ENCODE measurements at regions not wholly inside any gene's neighbourhood (a gene's known extent, or its start where the extent isn't known, plus 50 kb on each side); places are given as distances from the start of the nearest gene placed in this dataset.

DNA sequence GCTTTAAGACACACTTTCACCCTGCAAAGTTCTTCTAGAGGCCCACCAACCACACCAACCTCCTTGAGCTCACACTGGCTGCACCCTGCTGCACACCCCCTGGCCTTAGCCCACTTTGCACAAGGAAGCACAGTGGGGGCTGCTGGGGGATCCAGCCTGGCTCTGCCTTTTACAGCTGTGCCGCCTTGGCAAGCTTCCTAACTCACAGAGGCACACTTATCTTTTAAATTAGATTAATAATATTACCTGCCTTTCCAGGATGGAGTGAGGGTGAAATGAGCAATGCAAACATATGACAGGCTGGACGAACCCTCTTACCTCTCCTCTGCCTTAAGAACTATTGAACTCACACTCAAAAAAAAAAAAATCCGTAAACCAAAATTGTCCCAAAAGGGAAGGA, 715.8 kb upstream of the ID2 start (continued):
- TF ChIP-seq YY1 (IDR thresholded peaks at IDR 0.05; ENCODE audit: extremely low read depth, insufficient replicate concordance, low read depth, low read length) (no peak), REST (IDR thresholded peaks at IDR 0.05; ENCODE audit: low read depth) (no peak), TCF7L2 (IDR thresholded peaks at IDR 0.05; ENCODE audit: borderline replicate concordance, extremely low read depth, insufficient read depth, insufficient read length) (no peak), ELF1 (IDR thresholded peaks at IDR 0.05; ENCODE audit: borderline replicate concordance, low read depth) (no peak), FOSL1 (IDR thresholded peaks at IDR 0.05; ENCODE audit: low read depth) (no peak), SIN3A (IDR thresholded peaks at IDR 0.05; ENCODE audit: low read depth) (no peak), POLR2A (IDR thresholded peaks at IDR 0.05; ENCODE audit: borderline replicate concordance, extremely low read depth, insufficient read depth, insufficient read length) (no peak)
- TF ChIP-seq, protein P1, sequence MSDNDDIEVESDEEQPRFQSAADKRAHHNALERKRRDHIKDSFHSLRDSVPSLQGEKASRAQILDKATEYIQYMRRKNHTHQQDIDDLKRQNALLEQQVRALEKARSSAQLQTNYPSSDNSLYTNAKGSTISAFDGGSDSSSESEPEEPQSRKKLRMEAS (IDR thresholded peaks at IDR 0.05) = no peak

DNA sequence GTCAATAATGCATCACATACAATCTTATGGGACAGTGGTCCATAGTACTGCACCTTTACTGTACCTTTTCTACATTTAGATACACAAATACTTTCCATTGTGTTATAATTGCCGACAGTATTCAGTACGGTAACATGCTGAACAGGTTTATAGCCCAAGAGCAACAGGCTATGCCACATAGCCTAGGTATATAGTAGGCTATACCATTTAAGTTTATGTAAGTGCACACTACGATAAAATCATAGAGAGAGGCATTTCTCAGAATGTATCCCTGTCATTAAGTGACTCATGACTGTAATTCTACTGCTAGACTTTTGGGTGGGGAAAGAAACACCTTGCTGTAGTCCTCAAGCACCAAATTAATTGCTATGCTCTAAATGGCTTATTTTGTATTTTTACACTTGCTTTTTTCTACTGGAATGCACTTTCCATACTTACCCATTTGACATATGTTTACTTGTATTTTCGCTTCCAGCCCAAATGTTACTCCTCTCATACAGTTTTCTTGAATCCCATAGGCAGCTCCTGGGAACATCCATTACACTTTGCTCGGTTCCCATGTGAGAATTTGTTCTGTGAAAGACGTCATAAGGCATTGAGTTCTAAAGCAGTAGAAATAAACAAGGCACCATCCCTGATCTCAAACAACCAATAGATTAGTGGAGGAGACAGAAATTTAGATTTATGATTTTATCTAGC, 714.0 kb upstream of the ID2 start:
- Histone ChIP-seq H3K4me3 (replicated peaks in 1 of 2; ENCODE audit: low read depth in 1 of 2, low read length in 2 of 2) (no peak overlapping the region), H3K27ac (ENCODE audit: low read depth, low read length) (no peak overlapping the region), H3K9me2 (ENCODE audit: insufficient read depth) (no peaks in the 10 kb centered on the region), H4K20me1 (ENCODE audit: insufficient read depth) (no peaks in the 10 kb centered on the region), H3K79me2 (ENCODE audit: insufficient read depth, low read length) (no peaks in the 10 kb centered on the region), H3K4me1 (ENCODE audit: control insufficient read depth in 1 of 2, insufficient read depth in 2 of 2, low read length in 2 of 2) (no peaks in the 10 kb centered on the region), H3K27me3 (ENCODE audit: insufficient read depth, low read length) (peaks cover 48% of the 10 kb centered on the region), H3K4me2 (ENCODE audit: low read length) (no peak overlapping the region), H2AFZ (ENCODE audit: low read depth, low read length, poor library complexity, severe bottlenecking) (no peak overlapping the region), H3K9ac (ENCODE audit: low read length) (no peak overlapping the region), H3K36me3 (ENCODE audit: control insufficient read depth in 1 of 2, insufficient read depth in 2 of 2, low read length in 2 of 2) (no peaks in the 10 kb centered on the region), H3K9me3 (ENCODE audit: control insufficient read depth in 1 of 2, insufficient read depth in 1 of 2, low read depth in 1 of 2, low read length in 2 of 2) (no peaks in the 10 kb centered on the region)
- ChIA-PET POLR2A (no interaction called here), CTCF (no interaction called here), RAD21 (ENCODE audit: low non-redundant PET in 1 of 2, low total read pairs in 2 of 2, uncharacterized antibody in 2 of 2, unreplicated experiment in 2 of 2) (no interaction called here)
- no peak for ATAC-seq
- intact Hi-C loops (cut with micrococcal nuclease) = no loop called here
- BruUV-seq (replicated peaks) = no TSS peak
- DNase-seq (ENCODE audit: low read depth, low spot score) = no peak
- TF ChIP-seq SP1 (IDR thresholded peaks at IDR 0.05; ENCODE audit: low read depth) = no peak
- no peak for TF ChIP-seq JUND (IDR thresholded peaks at IDR 0.05)
- TF ChIP-seq SRF (IDR thresholded peaks at IDR 0.05; ENCODE audit: low read depth) = no peak
- no peak for TF ChIP-seq REST (IDR thresholded peaks at IDR 0.05; ENCODE audit: low read depth)
- TF ChIP-seq, protein P2, sequence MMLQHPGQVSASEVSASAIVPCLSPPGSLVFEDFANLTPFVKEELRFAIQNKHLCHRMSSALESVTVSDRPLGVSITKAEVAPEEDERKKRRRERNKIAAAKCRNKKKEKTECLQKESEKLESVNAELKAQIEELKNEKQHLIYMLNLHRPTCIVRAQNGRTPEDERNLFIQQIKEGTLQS (IDR thresholded peaks at IDR 0.05) = no peak
- no peak for TF ChIP-seq RAD21 (IDR thresholded peaks at IDR 0.05; ENCODE audit: low read depth)
- no peak for TF ChIP-seq ELF1 (IDR thresholded peaks at IDR 0.05; ENCODE audit: borderline replicate concordance, low read depth)
- TF ChIP-seq YY1 (IDR thresholded peaks at IDR 0.05; ENCODE audit: extremely low read depth, insufficient replicate concordance, low read depth, low read length) = no peak
- TF ChIP-seq SIN3A (IDR thresholded peaks at IDR 0.05; ENCODE audit: low read depth) = no peak
- TF ChIP-seq TCF7L2 (IDR thresholded peaks at IDR 0.05; ENCODE audit: borderline replicate concordance, extremely low read depth, insufficient read depth, insufficient read length) = no peak
- TF ChIP-seq FOSL1 (IDR thresholded peaks at IDR 0.05; ENCODE audit: low read depth) = no peak
- no peak for TF ChIP-seq ZFX (IDR thresholded peaks at IDR 0.05)
